Suprapubic skin (tissue), 4 donors: ENCODE measurements at regions not wholly inside any gene's neighbourhood (a gene's known extent, or its start where the extent isn't known, plus 50 kb on each side); places are given as distances from the start of the nearest gene placed in this dataset.

Experiments
- DNase-seq, 2 donors: peaks; one replicate each; pipeline ENCODE4 v3.0.0-alpha.2; 2019; ENCODE audit warnings: low spot score in 2 of 2
- H3K27ac ChIP-seq: fragments of 200-600 bp; sonication (generic); one replicate; pipeline ENCODE4 v1.5.1; 2019
- H3K27me3 ChIP-seq: fragments of 200-600 bp; sonication (generic); one replicate; pipeline ENCODE4 v1.5.1; 2019
- H3K36me3 ChIP-seq: fragments of 200-600 bp; sonication (generic); one replicate; pipeline ENCODE4 v1.5.1; 2019
- H3K4me1 ChIP-seq: fragments of 200-600 bp; sonication (generic); one replicate; pipeline ENCODE4 v1.5.1; 2019
- H3K4me3 ChIP-seq: fragments of 200-600 bp; sonication (generic); one replicate; pipeline ENCODE4 v1.5.1; 2019; ENCODE audit warnings: mild to moderate bottlenecking
- H3K9me3 ChIP-seq: fragments of 200-600 bp; sonication (generic); one replicate; pipeline ENCODE4 v1.5.1; 2019
- CTCF ChIP-seq, 2 donors: fragments of 200-600 bp in 1 of 2; fragments of 450-650 bp in 1 of 2; sonication (generic) in 1 of 2; IDR thresholded peaks; one replicate each; pipeline ENCODE4 v1.5.1; 2016 to 2019; ENCODE audit warnings: antibody characterized with exemption in 2 of 2, mild to moderate bottlenecking in 1 of 2, moderate library complexity in 1 of 2
- EP300 ChIP-seq: sonication (generic); formaldehyde crosslinking; IDR thresholded peaks from one replicate; pipeline ENCODE4 v1.6.1; 2017; ENCODE audit warnings: antibody characterized with exemption
- POLR2A ChIP-seq, 2 donors: fragments of 450-650 bp; IDR thresholded peaks; one replicate each; pipeline ENCODE4 v1.6.1; 2017; ENCODE audit warnings: antibody characterized with exemption in 2 of 2, mild to moderate bottlenecking in 2 of 2, moderate library complexity in 2 of 2
- POLR2AphosphoS5 ChIP-seq, 3 donors: sonication (generic); formaldehyde crosslinking; IDR thresholded peaks; one replicate each; pipeline ENCODE4 v1.6.1; 2017; ENCODE audit warnings: antibody characterized with exemption in 3 of 3
- WGBS: methylation state at CpG from one replicate; pipeline ENCODE4 v1.1.5; 2018; 5-methylcytosine and 5-hydroxymethylcytosine counted together

GRCh38 chr20:60170116-60170515, 211.9 kb downstream of the CDH26 start:
- Histone ChIP-seq H3K4me3 (no peak overlapping the region), H3K27me3 (no peaks in the 10 kb centered on the region), H3K27ac (no peak overlapping the region), H3K36me3 (no peaks in the 10 kb centered on the region), H3K9me3 (no peaks in the 10 kb centered on the region), H3K4me1 (no peaks in the 10 kb centered on the region)
- DNase-seq = no peak
- no peak for TF ChIP-seq CTCF (IDR thresholded peaks at IDR 0.05)
- TF ChIP-seq POLR2AphosphoS5 (IDR thresholded peaks at IDR 0.05) = no peak
- TF ChIP-seq EP300 = no peak
- no peak for TF ChIP-seq POLR2A (IDR thresholded peaks at IDR 0.05)
- 83% methylated on average over 2 of the region's 3 CpGs for whole genome bisulfite sequencing

DNA sequence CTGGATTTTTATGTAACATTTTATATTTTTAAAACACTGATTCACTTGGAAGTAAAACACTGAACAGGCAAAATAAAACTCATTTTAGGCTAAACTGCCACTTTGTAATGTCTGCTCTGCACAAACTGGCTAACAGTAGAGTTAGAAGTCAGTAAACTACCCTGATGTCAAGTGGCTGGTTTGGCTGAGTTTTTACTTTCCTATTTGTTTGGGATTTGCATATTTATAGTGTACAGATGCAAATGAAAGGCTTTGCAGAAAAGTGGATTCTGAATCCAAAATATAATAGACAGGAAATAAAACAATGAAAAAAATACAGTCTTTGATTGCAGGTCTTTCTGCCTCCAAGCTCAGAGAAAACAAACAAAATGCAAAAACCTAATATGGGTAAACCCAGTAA, 213.1 kb downstream of the CDH26 start:
- Histone ChIP-seq H3K27me3 (no peaks in the 10 kb centered on the region), H3K9me3 (no peaks in the 10 kb centered on the region), H3K36me3 (no peaks in the 10 kb centered on the region), H3K27ac (no peak overlapping the region), H3K4me3 (no peak overlapping the region), H3K4me1 (no peaks in the 10 kb centered on the region)
- no peak for TF ChIP-seq EP300
- TF ChIP-seq POLR2A (IDR thresholded peaks at IDR 0.05) = no peak
- TF ChIP-seq POLR2AphosphoS5 (IDR thresholded peaks at IDR 0.05) = no peak
- TF ChIP-seq CTCF (IDR thresholded peaks at IDR 0.05) = no peak
- no peak for DNase-seq

DNA sequence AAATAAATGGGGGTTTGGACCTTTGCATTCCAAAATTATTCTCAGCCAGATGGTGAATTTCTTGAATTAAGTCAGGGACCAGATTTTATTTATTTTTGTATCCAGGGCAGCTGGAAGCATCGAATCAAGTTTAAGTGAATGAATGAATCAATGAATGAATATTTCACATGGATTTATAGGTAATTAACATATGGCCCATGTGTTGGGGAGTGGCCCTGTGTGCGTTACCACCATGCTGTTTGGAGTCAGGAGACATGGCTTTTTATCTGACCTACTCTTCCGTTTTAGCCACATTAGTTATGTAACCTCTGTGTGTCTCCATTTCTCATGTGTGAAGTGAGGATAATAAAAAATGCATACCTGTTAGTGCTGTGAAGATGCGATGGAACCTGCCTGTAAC, 213.5 kb downstream of the CDH26 start:
- 73% methylated on average over 4 of the region's 4 CpGs for WGBS
- DNase-seq = no peak
- no peaks in the 10 kb centered on the region for H3K36me3 ChIP-seq
- no peaks in the 10 kb centered on the region for H3K27me3 ChIP-seq
- no peaks in the 10 kb centered on the region for H3K9me3 ChIP-seq
- no peak overlapping the region for H3K4me3 ChIP-seq
- H3K27ac ChIP-seq = no peak overlapping the region
- TF ChIP-seq POLR2AphosphoS5 (IDR thresholded peaks at IDR 0.05) (no peak), EP300 (no peak), POLR2A (IDR thresholded peaks at IDR 0.05) (no peak), CTCF (IDR thresholded peaks at IDR 0.05) (no peak)
- H3K4me1 ChIP-seq = no peaks in the 10 kb centered on the region

DNA sequence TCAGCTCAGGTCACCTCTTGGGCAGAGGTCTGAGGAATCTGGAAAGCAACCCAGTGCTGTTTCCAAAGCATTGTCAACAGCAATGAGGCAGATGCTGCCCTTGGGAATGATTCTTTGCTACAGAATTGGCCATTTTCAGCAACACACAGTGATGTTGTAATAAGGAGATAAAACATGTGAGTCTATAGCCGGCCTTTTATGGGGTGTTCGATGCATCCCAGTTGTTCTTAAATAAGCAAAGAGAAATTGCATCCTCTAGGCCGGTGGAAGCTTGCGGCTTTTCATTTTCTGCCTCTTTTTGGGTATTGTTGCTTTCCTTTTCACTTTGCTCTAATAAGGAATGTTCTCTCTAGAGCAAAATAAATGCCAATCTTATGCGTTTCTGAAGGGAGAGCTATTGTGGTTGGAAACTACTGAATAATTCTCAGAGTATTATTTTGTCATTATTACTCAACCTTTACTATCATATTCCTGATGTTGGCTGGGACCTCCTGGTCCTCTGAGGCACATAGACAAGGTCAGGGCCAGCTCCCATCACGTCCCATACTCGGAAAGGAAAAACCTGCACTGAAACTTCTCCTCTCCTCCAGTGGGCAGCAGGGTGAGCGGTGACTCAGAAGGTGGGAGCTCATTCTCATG, 214.2 kb downstream of the CDH26 start:
- DNase-seq = no peak
- Histone ChIP-seq H3K9me3 (no peaks in the 10 kb centered on the region), H3K27ac (no peak overlapping the region), H3K27me3 (no peaks in the 10 kb centered on the region), H3K36me3 (no peaks in the 10 kb centered on the region), H3K4me3 (no peak overlapping the region), H3K4me1 (no peaks in the 10 kb centered on the region)
- no peak for TF ChIP-seq POLR2A (IDR thresholded peaks at IDR 0.05)
- TF ChIP-seq EP300 = no peak
- 78% methylated on average over 8 of the region's 8 CpGs for WGBS

GRCh38 chr20:60177080-60177479, 218.9 kb downstream of the CDH26 start:
- Histone ChIP-seq H3K36me3 (no peaks in the 10 kb centered on the region), H3K27me3 (no peaks in the 10 kb centered on the region), H3K4me3 (no peak overlapping the region), H3K4me1 (no peaks in the 10 kb centered on the region), H3K9me3 (no peaks in the 10 kb centered on the region), H3K27ac (no peak overlapping the region)
- no peak for DNase-seq
- TF ChIP-seq POLR2AphosphoS5 (IDR thresholded peaks at IDR 0.05) (no peak), EP300 (no peak), POLR2A (IDR thresholded peaks at IDR 0.05) (no peak), CTCF (IDR thresholded peaks at IDR 0.05) (no peak)
- 85% methylated on average over 5 of the region's 5 CpGs for WGBS

DNA sequence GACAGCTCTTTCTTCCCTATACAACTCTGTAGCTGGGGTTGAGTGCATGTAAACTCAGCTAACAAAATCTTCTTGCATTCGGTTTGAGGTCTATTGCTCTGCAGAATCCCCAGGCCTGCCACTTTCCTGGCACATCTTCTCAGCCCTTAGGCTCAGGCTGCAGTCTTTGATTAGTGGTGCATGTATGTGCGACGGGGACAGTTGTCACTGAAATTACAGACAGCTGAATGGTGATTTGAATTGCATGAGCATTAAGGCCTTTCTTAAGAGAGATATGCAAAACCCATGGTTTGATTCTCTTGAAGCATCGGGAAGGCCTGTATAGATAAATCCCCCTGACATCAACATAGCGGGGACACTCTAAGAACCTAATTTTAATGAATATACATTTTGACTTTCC, 222.8 kb downstream of the CDH26 start:
- H3K4me3 ChIP-seq = no peak overlapping the region
- 85% methylated on average over 5 of the region's 5 CpGs for WGBS
- TF ChIP-seq POLR2AphosphoS5 (IDR thresholded peaks at IDR 0.05) (no peak), CTCF (IDR thresholded peaks at IDR 0.05) (no peak), EP300 (no peak), POLR2A (IDR thresholded peaks at IDR 0.05) (no peak)
- H3K36me3 ChIP-seq = no peaks in the 10 kb centered on the region
- no peak overlapping the region for H3K27ac ChIP-seq
- no peaks in the 10 kb centered on the region for H3K4me1 ChIP-seq
- H3K9me3 ChIP-seq = no peaks in the 10 kb centered on the region
- H3K27me3 ChIP-seq = no peaks in the 10 kb centered on the region
- DNase-seq = no peak
